Astrocyte (in vitro differentiated cells and primary cell): ENCODE measurements at regions not wholly inside any gene's neighbourhood (a gene's known extent, or its start where the extent isn't known, plus 50 kb on each side); places are given as distances from the start of the nearest gene placed in this dataset.

Experiments used
- DNase-seq: peaks from one replicate; pipeline ENCODE4 v3.0.0-alpha.2; 2010; ENCODE audit warnings: low read depth
- FAIRE-seq: peaks from 2 replicates; lab custom pipeline; 2011; peaks lifted over from hg19 to GRCh38; lab: Jason Lieb, UNC
- H2AFZ ChIP-seq: 2 replicates; pipeline ENCODE4 v1.6.0; 2012; ENCODE audit warnings: low read depth, low read length, inconsistent platforms
- H3K27ac ChIP-seq: 2 replicates; pipeline ENCODE4 v1.5.1; 2011; ENCODE audit warnings: low read depth, low read length, inconsistent platforms
- H3K27me3 ChIP-seq: 2 replicates; pipeline ENCODE4 v1.6.0; 2011; ENCODE audit warnings: low read length, inconsistent platforms; ENCODE audit not compliant: insufficient read depth
- H3K36me3 ChIP-seq: 2 replicates; pipeline ENCODE4 v1.5.1; 2011; ENCODE audit warnings: low read length, inconsistent platforms; ENCODE audit not compliant: insufficient read depth
- H3K4me1 ChIP-seq: 2 replicates; pipeline ENCODE4 v1.5.1; 2011; ENCODE audit warnings: low read length, inconsistent platforms; ENCODE audit not compliant: insufficient read depth
- H3K4me2 ChIP-seq: 2 replicates; pipeline ENCODE4 v1.6.0; 2012; ENCODE audit warnings: low read length, inconsistent platforms
- H3K4me3 ChIP-seq: 2 replicates; pipeline ENCODE4 v1.5.1; 2011; ENCODE audit warnings: low read depth, mild to moderate bottlenecking, low read length, inconsistent platforms; ENCODE audit not compliant: insufficient read depth
- H3K79me2 ChIP-seq: 2 replicates; pipeline ENCODE4 v1.6.0; 2012; ENCODE audit warnings: mild to moderate bottlenecking, low read length, inconsistent platforms; ENCODE audit not compliant: insufficient read depth
- H3K9ac ChIP-seq: 2 replicates; pipeline ENCODE4 v1.6.0; 2012; ENCODE audit warnings: mild to moderate bottlenecking, low read length, inconsistent platforms
- H3K9me3 ChIP-seq: 2 replicates; pipeline ENCODE4 v1.5.1; 2012; ENCODE audit warnings: low read depth, mild to moderate bottlenecking, low read length, inconsistent platforms; ENCODE audit not compliant: insufficient read depth
- H4K20me1 ChIP-seq: 2 replicates; pipeline ENCODE4 v1.6.0; 2012; ENCODE audit warnings: low read length, inconsistent platforms; ENCODE audit not compliant: insufficient read depth
- H3K27ac Mint-ChIP-seq: one replicate; pipeline ENCODE4 v1.8.0; 2021; ENCODE audit warnings: mild to moderate bottlenecking, mixed read lengths; ENCODE audit not compliant: unreplicated experiment
- H3K27me3 Mint-ChIP-seq: one replicate; pipeline ENCODE4 v1.8.0; 2021; ENCODE audit warnings: low read depth, mixed read lengths; ENCODE audit not compliant: unreplicated experiment
- H3K36me3 Mint-ChIP-seq: one replicate; pipeline ENCODE4 v1.8.0; 2021; ENCODE audit warnings: low read depth, mixed read lengths; ENCODE audit not compliant: unreplicated experiment
- H3K4me1 Mint-ChIP-seq: one replicate; pipeline ENCODE4 v1.8.0; 2021; ENCODE audit warnings: low read depth, mixed read lengths; ENCODE audit not compliant: unreplicated experiment
- H3K4me3 Mint-ChIP-seq: one replicate; pipeline ENCODE4 v1.8.0; 2021; ENCODE audit warnings: mild to moderate bottlenecking, moderate library complexity, mixed read lengths; ENCODE audit not compliant: unreplicated experiment
- H3K9me3 Mint-ChIP-seq: one replicate; pipeline ENCODE4 v1.8.0; 2021; ENCODE audit warnings: mild to moderate bottlenecking, mixed read lengths; ENCODE audit not compliant: unreplicated experiment
- EZH2 ChIP-seq: IDR thresholded peaks from 2 replicates; pipeline ENCODE4 v1.6.1; 2012; ENCODE audit warnings: mild to moderate bottlenecking, low read length, inconsistent platforms; ENCODE audit not compliant: insufficient read depth
- TF ChIP-seq, protein P1 (sequence below): IDR thresholded peaks from 2 replicates; pipeline ENCODE4 v1.5.1; 2011; ENCODE audit warnings: low read depth, mild to moderate bottlenecking, inconsistent platforms, low read length, moderate library complexity; ENCODE audit not compliant: insufficient read depth

DNA sequence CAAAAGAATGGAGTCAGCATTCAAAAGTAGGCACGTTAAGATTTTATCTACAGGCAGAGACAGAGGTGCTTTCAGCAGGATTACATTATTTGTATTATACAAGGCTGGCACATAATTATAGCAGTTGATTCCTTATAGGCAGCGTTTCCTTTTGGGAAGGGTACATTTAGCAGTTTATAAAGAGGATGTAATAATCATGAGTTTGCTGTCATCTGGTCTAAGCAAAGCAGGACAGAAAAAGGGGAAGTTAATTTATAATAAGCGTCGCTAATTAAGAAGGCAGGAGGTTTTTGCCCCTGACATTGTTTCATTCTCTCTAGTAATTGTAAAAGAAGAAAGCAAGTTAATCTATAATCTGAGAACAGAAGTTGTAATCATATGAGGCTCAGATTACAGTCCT, 259.9 kb upstream of the MDGA2 start:
- TF ChIP-seq, protein P1, sequence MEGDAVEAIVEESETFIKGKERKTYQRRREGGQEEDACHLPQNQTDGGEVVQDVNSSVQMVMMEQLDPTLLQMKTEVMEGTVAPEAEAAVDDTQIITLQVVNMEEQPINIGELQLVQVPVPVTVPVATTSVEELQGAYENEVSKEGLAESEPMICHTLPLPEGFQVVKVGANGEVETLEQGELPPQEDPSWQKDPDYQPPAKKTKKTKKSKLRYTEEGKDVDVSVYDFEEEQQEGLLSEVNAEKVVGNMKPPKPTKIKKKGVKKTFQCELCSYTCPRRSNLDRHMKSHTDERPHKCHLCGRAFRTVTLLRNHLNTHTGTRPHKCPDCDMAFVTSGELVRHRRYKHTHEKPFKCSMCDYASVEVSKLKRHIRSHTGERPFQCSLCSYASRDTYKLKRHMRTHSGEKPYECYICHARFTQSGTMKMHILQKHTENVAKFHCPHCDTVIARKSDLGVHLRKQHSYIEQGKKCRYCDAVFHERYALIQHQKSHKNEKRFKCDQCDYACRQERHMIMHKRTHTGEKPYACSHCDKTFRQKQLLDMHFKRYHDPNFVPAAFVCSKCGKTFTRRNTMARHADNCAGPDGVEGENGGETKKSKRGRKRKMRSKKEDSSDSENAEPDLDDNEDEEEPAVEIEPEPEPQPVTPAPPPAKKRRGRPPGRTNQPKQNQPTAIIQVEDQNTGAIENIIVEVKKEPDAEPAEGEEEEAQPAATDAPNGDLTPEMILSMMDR: no peak
- no peak for TF ChIP-seq EZH2
- Histone ChIP-seq H3K4me2 (no peak overlapping the region), H4K20me1 (no peaks in the 10 kb centered on the region), H3K36me3 (no peaks in the 10 kb centered on the region), H3K27ac (no peak overlapping the region), H3K4me1 (no peaks in the 10 kb centered on the region), H2AFZ (no peak overlapping the region), H3K27me3 (no peaks in the 10 kb centered on the region), H3K9ac (no peak overlapping the region), H3K4me3 (no peak overlapping the region), H3K9me3 (no peaks in the 10 kb centered on the region), H3K79me2 (no peaks in the 10 kb centered on the region)
- no peaks in the 10 kb centered on the region for H3K27me3 Mint-ChIP-seq
- no peaks in the 10 kb centered on the region for H3K36me3 Mint-ChIP-seq
- FAIRE-seq (no peak), DNase-seq (no peak)
- H3K4me1 Mint-ChIP-seq: no peaks in the 10 kb centered on the region
- no peaks in the 10 kb centered on the region for H3K9me3 Mint-ChIP-seq
- H3K4me3 Mint-ChIP-seq: no peak overlapping the region
- H3K27ac Mint-ChIP-seq: no peak overlapping the region

DNA sequence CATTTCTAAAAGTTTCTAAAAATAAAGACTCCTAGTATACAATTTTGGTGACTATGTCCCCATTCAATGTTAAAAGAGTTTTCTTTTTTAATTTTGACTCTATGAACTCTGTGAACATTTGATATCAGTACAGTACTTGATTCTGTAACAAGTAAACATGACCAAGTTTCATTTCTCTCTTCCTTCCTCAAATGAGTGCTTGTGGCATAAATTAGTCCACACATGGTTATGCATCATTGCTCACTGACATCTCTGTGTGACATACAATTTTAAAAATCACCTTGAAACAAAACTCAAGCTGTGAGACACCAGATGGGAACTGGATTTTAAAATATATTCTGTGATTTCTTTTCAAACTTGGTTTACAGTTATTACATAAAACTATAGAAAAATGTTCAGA, 253.9 kb upstream of the MDGA2 start:
- Histone ChIP-seq H4K20me1 (no peaks in the 10 kb centered on the region), H3K4me1 (no peaks in the 10 kb centered on the region), H3K9me3 (peaks cover 7% of the 10 kb centered on the region), H3K27me3 (no peaks in the 10 kb centered on the region), H3K9ac (no peak overlapping the region), H2AFZ (no peak overlapping the region), H3K4me3 (no peak overlapping the region), H3K27ac (no peak overlapping the region), H3K79me2 (no peaks in the 10 kb centered on the region), H3K4me2 (no peak overlapping the region), H3K36me3 (no peaks in the 10 kb centered on the region)
- no peak overlapping the region for H3K27ac Mint-ChIP-seq
- no peaks in the 10 kb centered on the region for H3K4me1 Mint-ChIP-seq
- H3K27me3 Mint-ChIP-seq: no peaks in the 10 kb centered on the region
- peaks cover 5% of the 10 kb centered on the region for H3K9me3 Mint-ChIP-seq
- FAIRE-seq (no peak), DNase-seq (no peak)
- H3K36me3 Mint-ChIP-seq: no peaks in the 10 kb centered on the region
- H3K4me3 Mint-ChIP-seq: no peak overlapping the region
- no peak for TF ChIP-seq EZH2
- TF ChIP-seq, protein P1: no peak

DNA sequence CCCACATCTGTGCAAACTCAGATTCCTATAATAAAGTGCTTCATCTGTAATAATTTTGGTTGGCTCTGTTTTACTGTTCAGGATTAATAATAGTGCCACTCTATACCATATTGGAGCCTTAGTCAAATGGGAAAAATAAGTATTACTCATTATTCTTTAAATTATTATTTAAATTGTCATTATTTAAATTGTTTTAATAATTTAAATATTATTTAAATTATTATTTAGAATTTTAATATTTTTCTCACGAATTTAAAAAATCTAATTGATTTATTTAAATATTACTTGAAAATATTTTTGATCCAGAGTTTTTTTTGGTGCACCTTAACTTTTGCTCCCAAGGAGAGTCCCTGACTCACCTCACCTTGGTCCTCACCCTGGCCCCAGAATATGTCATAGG, 245.7 kb upstream of the MDGA2 start:
- Mint-ChIP-seq H3K27me3 (no peaks in the 10 kb centered on the region), H3K27ac (no peak overlapping the region), H3K4me1 (no peaks in the 10 kb centered on the region), H3K36me3 (no peaks in the 10 kb centered on the region), H3K9me3 (peaks cover 3% of the 10 kb centered on the region), H3K4me3 (no peak overlapping the region)
- no peak overlapping the region for H3K4me2 ChIP-seq
- no peaks in the 10 kb centered on the region for H3K36me3 ChIP-seq
- H4K20me1 ChIP-seq: no peaks in the 10 kb centered on the region
- H3K27me3 ChIP-seq: no peaks in the 10 kb centered on the region
- no peak overlapping the region for H3K9ac ChIP-seq
- H2AFZ ChIP-seq: no peak overlapping the region
- no peak for FAIRE-seq
- no peak for TF ChIP-seq EZH2
- TF ChIP-seq, protein P1: no peak
- DNase-seq: no peak
- no peak overlapping the region for H3K4me3 ChIP-seq
- no peaks in the 10 kb centered on the region for H3K79me2 ChIP-seq
- H3K4me1 ChIP-seq: no peaks in the 10 kb centered on the region
- H3K27ac ChIP-seq: no peak overlapping the region
- H3K9me3 ChIP-seq: no peaks in the 10 kb centered on the region
